HCT116 (cell line): ENCODE measurements at regions not wholly inside any gene's neighbourhood (a gene's known extent, or its start where the extent isn't known, plus 50 kb on each side); places are given as distances from the start of the nearest gene placed in this dataset.

Experiments
- CTCF ChIP-seq, 3 experiments: fragments of 200-600 bp in 1 of 3; sonication (generic) in 1 of 3; IDR thresholded peaks in 2 of 3; conservative IDR thresholded peaks in 1 of 3; 2 replicates each; pipeline ENCODE4 v1.5.1; 2012 to 2017; ENCODE audit warnings: low read depth in 2 of 3, low read length in 2 of 3, antibody characterized with exemption in 1 of 3, borderline replicate concordance in 1 of 3, control low read depth in 1 of 3, mild to moderate bottlenecking in 1 of 3, mixed read lengths in 1 of 3, mixed run types in 1 of 3, moderate library complexity in 1 of 3; ENCODE audit not compliant: insufficient read depth in 1 of 3
- EGR1 ChIP-seq: IDR thresholded peaks from 2 replicates; pipeline ENCODE4 v1.6.1; 2012; ENCODE audit warnings: low read depth
- EZH2 ChIP-seq: fragments of 200-600 bp; sonication (generic); IDR thresholded peaks from 2 replicates; pipeline ENCODE4 v1.6.1; 2017; ENCODE audit warnings: antibody characterized with exemption, mixed run types
- FOSL1 ChIP-seq: IDR thresholded peaks from 2 replicates; pipeline ENCODE4 v1.6.1; 2012; ENCODE audit warnings: low read depth
- POLR2A ChIP-seq: IDR thresholded peaks from 2 replicates; pipeline ENCODE4 v1.7.0; 2011; ENCODE audit warnings: borderline replicate concordance; ENCODE audit not compliant: insufficient read depth, insufficient read length; ENCODE audit errors: extremely low read depth
- POLR2AphosphoS5 ChIP-seq: IDR thresholded peaks from 2 replicates; pipeline ENCODE4 v1.6.1; 2011; ENCODE audit warnings: mild to moderate bottlenecking, low read depth, low read length, moderate library complexity
- RAD21 ChIP-seq: IDR thresholded peaks from 2 replicates; pipeline ENCODE4 v1.6.1; 2012; ENCODE audit warnings: low read depth, mild to moderate bottlenecking
- REST ChIP-seq: IDR thresholded peaks from 2 replicates; pipeline ENCODE4 v1.6.1; 2012; ENCODE audit warnings: low read depth
- SIN3A ChIP-seq: IDR thresholded peaks from 2 replicates; pipeline ENCODE4 v1.6.1; 2012; ENCODE audit warnings: low read depth
- SP1 ChIP-seq: IDR thresholded peaks from 2 replicates; pipeline ENCODE4 v1.6.1; 2012; ENCODE audit warnings: low read depth
- SRF ChIP-seq: IDR thresholded peaks from 2 replicates; pipeline ENCODE4 v1.6.1; 2012; ENCODE audit warnings: low read depth
- TCF7L2 ChIP-seq: IDR thresholded peaks from 2 replicates; pipeline ENCODE4 v1.7.0; 2011; ENCODE audit warnings: borderline replicate concordance, inconsistent platforms; ENCODE audit not compliant: insufficient read depth, insufficient read length; ENCODE audit errors: extremely low read depth
- YY1 ChIP-seq: IDR thresholded peaks from 2 replicates; pipeline ENCODE4 v1.6.1; 2011; ENCODE audit warnings: low read length, low read depth, moderate library complexity, mild to moderate bottlenecking; ENCODE audit not compliant: insufficient replicate concordance; ENCODE audit errors: extremely low read depth
- TF ChIP-seq, protein P1 (sequence below): IDR thresholded peaks from 2 replicates; pipeline ENCODE4 v1.6.1; 2011; ENCODE audit warnings: mild to moderate bottlenecking, low read length, moderate library complexity; ENCODE audit not compliant: insufficient replicate concordance; ENCODE audit errors: extremely low read depth

DNA sequence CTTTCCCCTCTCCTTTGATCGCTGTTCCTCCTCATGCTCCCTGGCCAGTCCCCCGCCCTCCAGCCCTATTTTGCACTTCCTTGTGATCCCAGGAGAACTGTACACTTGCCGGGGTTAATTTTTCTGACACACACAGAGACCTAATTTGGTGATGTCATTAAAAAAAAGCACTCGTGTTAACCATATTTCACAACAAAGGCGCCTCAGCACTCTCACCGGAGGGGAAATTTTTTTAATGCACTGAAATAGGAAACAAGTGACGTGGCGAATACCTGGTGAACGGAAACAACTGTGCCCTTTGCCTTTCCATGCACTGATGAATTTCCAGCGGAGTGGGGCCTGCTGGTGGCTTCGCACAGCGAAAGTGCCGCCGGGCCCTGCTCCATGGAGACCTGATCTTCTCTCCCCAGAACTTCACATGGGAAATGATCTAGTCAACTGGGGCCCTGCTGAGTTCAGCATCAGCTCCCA lies 53.9 kb upstream of the TAGAP start:
- TF ChIP-seq REST: no peak
- no peak for TF ChIP-seq CTCF (IDR thresholded peaks at IDR 0.05 in 2 of 3, conservative IDR thresholded peaks at IDR 0.05 in 1 of 3; ENCODE audit: borderline replicate concordance in 1 of 3, insufficient read depth in 1 of 3, low read depth in 2 of 3, low read length in 2 of 3)
- TF ChIP-seq POLR2A: no peak
- TF ChIP-seq SP1: no peak
- TF ChIP-seq, protein P1, sequence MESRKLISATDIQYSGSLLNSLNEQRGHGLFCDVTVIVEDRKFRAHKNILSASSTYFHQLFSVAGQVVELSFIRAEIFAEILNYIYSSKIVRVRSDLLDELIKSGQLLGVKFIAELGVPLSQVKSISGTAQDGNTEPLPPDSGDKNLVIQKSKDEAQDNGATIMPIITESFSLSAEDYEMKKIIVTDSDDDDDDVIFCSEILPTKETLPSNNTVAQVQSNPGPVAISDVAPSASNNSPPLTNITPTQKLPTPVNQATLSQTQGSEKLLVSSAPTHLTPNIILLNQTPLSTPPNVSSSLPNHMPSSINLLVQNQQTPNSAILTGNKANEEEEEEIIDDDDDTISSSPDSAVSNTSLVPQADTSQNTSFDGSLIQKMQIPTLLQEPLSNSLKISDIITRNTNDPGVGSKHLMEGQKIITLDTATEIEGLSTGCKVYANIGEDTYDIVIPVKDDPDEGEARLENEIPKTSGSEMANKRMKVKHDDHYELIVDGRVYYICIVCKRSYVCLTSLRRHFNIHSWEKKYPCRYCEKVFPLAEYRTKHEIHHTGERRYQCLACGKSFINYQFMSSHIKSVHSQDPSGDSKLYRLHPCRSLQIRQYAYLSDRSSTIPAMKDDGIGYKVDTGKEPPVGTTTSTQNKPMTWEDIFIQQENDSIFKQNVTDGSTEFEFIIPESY: no peak
- no peak for TF ChIP-seq TCF7L2
- no peak for TF ChIP-seq YY1
- no peak for TF ChIP-seq RAD21
- no peak for TF ChIP-seq EZH2
- TF ChIP-seq SRF: no peak
- TF ChIP-seq SIN3A: no peak
- TF ChIP-seq POLR2AphosphoS5: no peak
- TF ChIP-seq EGR1: no peak
- no peak for TF ChIP-seq FOSL1
